ENCODE measurements at regions not wholly inside any gene's neighbourhood (a gene's known extent, or its start where the extent isn't known, plus 50 kb on each side); places are given as distances from the start of the nearest gene placed in this dataset.

DNA sequence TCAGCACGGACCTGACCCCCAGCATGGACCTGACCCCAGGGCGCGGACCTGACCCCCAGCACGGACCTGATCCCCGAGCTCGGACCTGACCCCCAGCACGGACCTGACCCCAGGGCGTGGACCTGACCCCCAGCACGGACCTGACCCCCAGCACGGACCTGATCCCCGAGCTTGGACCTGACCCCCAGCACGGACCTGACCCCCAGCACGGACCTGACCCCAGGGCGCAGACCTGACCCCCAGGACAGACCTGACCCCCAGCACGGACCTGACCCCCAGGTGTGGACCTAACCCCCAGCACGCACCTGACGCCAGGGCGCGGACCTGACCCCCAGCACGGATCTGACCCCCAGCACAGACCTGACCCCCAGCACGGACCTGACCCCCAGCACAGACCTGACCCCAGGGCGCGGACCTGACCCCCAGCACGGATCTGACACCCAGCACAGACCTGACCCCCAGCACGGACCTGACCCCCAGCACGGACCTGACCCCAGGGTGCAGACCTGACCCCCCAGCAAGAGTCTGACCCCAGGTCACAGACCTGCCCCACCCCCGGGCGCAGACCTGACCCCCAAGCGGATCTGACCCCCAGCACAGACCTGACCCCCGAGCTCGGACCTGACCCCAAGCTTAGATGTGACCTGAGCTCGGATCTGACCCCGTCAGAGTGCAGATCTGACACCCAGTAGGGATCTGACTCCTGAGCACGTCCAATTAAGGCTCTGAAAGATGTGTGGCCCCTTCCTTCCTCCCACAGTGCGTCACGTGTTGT, 98.7 kb downstream of the C16orf95 start:
- DNase-seq (ENCODE audit: low read depth, low spot score) = no peak

DNA sequence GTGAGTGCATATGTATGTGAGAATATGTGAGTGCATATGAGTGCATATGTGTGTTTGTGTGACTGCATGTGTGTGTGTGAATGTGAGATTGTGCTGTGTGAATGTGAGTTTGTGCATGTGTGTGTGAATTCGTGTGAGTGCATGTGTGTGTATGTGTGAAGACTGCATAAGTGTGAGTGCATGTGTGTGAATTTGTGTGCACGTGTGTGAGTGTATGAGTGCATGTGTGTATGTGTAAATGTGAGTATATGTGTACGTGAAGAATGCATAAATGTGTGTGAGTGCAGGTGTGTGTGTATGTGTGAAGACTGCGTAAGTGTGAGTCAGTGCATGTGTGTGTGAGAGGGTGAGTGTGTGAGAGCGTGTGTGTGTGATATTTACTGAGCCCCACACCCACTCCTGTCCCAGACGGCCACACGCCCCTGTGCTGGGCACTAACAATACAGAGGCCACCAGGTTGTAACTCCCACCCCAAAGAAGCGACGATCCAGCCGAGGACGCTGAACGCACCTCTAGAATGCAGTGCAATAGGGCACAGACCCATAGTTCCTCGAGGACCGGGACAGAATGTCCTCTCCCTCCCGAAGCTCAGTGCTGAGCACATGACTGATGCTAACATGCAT, 97.8 kb downstream of the C16orf95 start:
- DNase-seq (ENCODE audit: low read depth, low spot score) = no peak

DNA sequence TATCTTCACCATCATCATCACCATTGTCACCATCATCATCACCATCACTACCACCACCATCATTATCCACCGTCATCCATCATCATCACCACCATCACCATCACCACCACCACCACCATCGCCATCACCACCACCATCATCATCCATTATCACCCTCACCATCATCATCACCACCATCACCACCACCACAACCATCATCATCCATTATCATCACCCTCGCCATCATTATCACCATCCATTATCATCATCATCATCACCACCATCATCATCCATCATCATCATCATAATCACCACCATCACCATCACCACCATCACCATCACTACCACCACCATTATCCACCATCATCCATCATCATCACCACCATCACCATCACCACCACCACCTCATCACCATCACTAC, 95.6 kb downstream of the C16orf95 start:
- DNase-seq (ENCODE audit: low read depth, low spot score) = no peak

DNA sequence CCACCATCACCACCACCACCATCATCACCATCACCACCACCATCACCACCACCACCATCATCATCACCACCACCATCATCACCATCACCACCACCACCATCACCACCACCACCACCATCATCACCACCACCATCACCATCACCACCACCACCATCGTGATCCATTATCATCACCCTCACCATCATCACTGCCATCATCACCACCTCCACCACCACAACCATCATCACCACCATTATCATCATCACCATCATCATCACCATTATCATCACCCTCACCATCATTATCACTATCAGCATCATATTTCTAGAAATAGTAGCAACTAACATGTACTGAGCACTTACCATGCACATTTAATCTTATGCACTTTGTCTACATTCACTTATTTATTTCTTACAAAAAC, 94.9 kb downstream of the C16orf95 start:
- no peak for DNase-seq (ENCODE audit: low read depth, low spot score)

DNA sequence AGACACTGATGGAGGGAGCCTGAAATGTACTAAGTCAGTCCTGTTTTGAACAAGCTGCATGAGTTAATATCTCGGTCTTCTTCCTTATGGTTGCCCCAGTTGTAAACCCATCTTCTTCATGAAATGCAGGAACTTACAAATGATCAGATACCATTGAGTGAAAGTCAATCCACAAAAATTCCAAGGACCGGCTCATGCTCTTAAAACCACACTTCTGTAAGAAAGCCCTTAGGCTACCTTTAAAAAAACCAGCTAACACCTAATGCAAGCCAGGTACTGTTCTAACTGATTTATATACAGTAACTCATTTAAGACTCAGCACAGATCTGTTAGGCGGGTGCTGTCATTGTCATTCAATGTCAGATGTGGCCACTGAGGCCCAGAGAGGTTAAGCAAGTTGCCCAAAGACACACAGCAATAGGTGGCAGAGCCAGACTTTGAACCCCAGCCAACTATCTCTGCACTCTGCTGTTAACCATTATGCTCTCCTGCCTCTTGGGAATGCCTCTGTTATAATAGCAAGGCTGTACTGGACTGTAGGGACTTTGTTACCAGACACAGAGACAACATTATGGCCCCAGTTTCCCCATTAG, 93.4 kb downstream of the C16orf95 start:
- DNase-seq (ENCODE audit: low read depth, low spot score) = no peak

DNA sequence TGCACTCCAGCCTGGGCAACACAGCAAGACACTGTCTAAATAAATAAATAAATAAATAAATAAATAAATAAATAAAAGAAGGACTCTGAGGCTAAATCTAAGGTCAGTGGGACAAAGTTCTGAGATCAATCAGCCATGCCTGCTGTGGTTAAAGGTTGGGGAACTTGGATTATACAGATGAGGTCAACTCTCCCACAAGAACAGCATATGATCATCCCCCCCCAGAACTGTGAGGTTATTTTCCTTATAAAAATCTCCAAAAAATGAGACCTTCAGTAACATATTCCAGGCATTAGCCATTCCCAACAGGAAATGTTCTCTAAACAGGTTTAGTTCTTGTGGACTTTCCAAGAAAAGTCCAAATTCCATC, 90.3 kb downstream of the C16orf95 start:
- no peak for DNase-seq (ENCODE audit: low read depth, low spot score)

DNA sequence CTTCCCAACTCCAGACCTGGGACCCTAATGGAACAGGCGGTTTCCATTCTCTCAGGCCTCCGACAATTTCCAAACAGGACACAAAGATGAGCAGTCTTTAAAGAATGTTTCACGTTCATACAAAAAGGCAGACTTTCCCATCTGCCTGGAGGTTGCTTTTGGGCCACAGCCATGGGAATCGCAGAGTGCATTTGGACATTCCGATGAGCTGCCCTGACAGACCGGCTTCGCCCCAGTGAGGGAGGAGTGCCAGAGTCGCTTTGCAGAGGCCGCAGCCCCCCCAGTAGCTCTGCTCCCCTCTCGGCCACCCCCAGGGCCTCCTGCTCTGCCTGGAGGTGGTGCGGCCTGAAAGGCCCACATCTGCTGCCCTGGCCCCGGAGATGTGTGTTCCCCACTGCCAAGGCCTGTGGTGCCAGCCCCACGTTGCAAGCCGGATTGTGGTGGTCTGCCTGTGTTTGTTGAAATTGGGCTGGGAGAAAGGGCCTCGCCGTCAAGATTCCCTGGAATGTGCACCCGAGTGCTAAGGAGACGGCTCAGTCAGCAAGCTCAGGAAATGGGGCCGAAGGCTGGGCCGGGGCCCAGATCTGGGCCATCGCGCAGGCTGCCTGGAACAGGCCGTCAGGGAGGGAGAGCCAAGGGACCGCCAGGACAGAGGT, 89.8 kb downstream of the C16orf95 start:
- peak; percentile 76 for DNase-seq (ENCODE audit: low read depth, low spot score)

DNA sequence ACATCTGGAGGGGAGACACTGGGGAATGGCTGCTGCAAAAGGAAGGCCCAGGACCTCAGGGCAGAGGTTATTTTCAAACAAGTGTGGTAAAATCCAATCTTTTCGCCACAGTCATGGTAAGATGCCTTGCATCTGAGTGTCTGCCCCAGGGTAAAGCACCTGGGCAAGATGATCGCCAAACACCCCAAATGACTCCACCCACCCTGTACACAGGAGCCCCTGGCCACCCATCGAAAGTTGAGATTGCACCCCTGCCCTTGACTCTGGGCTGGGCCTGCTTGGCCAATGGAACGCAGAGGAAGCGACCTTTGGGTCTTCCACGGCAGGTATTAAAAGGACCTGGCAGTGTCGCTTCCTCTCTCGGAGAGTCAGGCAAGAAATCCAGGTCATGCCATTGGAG, 88.8 kb downstream of the C16orf95 start:
- no peak for DNase-seq (ENCODE audit: low read depth, low spot score)

DNA sequence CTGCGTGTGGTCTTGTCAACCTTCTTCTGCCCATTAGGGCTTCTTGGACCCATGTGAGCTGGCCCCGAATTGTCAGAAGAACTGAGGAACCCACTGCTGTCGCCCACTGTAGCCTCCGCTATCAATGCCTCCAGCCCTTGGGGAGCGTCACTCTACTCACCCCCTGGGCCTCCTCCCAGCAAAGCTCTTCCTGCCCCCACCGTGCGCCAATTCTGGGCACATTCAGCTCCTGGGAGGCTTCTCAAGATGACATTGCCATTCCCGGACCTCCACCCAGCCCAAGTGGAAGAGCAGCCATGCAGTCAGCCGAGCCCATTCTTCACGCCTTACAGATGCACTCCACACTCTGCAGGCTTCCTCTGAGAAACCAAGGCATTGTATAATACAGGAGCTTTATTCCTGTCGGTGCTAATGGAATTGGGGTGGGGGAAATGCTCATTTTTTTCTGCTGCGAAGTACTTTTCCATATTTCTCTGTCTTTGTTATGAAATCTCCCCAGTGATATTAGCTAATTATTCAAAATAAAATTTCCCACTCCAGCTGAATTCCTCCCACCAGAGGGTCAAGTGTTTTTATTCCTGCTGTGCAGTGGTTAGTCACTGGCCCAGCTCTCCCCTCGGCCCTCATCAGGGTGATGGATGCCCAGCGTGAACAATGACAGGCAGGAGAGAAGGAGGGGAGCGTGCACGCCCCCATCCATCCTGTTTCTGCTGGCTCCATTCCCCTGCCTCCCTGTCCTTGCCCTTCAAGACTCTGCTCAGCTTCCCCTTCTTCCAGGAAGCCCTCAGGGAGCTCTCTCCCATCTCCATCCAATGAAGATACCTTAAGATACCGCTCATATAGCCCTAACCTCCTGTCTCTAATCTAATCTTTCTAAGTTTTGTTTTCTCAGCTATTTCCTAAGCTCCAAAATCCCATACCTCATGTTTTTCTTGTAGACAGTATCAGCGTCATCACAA, 87.7 kb downstream of the C16orf95 start:
- DNase-seq (ENCODE audit: low read depth, low spot score) = no peak

DNA sequence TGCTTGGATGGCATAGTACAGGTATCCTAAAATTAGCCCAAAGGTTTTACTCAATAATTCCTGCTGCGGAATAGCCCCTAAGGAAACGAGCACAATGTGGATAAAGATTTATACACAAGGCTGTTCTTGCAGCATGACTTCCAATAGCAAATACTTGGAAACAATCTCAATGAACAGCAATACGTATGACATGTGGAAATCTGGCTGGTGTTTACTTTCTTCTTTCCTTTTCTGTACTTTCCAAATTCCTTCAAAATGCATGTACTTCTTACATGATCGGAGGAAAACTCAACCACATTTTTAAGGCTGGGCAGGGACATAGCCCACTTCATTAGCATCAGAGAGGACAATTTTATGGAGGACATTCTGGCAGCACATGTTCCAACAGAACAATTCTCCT, 86.6 kb downstream of the C16orf95 start:
- DNase-seq (ENCODE audit: low read depth, low spot score) = no peak

DNA sequence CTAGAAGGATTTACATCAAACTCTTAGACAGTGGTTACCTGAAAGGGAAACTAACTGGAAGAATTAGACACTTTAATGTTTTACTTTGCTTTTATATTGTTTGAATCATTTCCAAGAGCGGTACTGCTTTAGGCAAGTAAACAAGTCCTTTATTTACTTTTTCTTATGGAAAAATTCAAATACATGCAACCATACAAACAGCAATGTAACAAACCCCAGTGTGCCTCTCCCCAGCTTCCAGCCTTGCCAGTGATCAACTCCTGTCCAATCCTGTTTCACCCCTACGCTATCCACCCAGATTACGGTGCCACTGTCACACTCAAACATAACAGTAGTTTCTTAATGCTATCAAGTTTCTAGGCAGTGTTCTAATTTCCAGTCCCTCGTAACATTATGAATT, 85.9 kb downstream of the C16orf95 start:
- no peak for DNase-seq (ENCODE audit: low read depth, low spot score)

DNA sequence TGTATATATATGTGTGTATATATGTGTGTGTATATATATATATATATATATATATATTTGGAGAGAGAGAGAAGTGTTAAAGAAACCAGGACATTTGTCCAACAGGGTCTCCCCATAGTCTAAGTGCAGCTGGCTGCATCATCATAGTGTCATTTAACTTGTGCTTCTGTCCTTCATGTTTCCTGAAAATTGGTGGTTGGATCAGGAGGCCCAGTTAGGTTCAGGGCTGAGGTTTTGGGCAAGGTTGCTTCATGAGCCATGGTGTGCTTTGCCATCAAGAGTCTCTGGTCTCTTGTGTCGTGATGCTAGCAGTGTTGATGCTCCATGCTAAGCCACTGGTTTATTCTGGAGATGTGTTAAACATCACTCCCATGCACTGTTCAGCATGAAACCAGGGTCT, 85.3 kb downstream of the C16orf95 start:
- no peak for DNase-seq (ENCODE audit: low read depth, low spot score)

DNA sequence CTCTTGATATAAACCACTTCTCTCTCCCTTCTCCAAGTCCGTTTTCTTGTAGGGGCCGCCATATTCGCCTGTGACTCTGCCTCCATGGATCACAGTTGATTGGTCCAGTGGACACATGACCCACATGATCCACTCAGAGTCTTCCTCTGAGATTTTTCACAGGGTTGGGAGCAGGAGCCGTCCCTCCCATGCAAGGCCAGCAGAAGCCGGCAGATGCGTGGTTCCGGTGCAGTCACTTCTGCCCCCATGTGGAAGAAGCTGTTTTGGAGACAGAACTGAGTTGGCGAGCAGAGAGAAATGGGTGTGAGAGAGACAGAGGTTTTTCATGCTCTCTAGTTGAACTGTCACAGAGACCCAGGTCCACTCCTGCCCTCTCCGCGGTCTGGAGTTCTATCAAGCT, 83.3 kb downstream of the C16orf95 start:
- peak; percentile 57 for DNase-seq (ENCODE audit: low read depth, low spot score)

DNA sequence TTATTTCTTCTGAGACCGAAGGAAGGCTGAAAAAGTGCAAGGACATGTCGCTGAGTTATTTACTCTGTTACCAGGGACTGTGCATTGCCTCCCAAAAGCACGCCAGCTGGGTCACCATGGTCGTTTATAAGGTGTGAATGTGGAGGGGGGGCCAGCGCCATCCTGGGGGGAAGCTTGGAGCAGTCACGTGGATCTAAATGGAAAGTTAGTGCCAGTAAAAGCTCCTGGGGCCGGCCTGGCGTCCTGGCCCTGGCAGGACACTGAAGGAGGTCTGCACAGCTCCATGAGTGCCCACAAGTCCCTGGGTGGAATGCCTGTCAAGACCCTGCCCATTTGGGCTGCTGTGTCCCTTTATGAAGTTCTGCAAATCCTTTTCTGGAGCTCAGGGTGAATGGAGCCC, 82.6 kb downstream of the C16orf95 start:
- no peak for DNase-seq (ENCODE audit: low read depth, low spot score)

DNA sequence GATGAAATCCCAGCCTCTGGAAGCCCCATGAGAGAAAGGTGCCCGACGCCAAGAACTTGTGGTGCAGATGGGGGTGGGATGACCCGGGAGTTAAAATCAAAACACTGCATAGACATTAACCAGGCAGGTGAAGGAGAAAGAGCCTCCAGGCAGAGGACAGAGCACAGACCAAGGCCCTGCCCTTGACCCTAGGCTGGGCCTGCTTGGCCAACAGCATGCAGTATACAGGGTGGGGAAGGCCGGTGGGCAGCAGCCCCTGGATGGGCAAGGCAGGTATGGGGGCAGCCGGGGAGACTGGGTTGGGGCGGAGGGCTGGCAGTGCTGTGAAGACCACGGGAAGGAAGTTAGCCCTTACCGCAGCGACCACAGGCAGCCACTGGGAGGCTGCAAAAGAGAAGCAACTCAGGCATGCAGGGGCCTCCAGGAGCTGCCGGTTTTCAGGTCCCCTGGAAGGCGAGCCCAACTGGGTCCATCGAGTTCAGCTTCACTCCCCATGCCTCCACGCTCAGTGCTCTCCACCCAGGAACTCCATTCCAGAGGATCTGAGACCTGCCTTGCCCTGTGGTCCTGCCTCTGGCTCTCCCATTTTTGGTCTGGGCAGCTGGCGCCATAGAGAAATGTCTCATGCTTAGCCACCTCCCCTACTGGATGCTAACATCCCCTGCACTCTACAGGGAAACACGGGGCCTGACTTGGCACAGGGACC, 81.2 kb downstream of the C16orf95 start:
- peak; percentile 23 for DNase-seq (ENCODE audit: low read depth, low spot score)

DNA sequence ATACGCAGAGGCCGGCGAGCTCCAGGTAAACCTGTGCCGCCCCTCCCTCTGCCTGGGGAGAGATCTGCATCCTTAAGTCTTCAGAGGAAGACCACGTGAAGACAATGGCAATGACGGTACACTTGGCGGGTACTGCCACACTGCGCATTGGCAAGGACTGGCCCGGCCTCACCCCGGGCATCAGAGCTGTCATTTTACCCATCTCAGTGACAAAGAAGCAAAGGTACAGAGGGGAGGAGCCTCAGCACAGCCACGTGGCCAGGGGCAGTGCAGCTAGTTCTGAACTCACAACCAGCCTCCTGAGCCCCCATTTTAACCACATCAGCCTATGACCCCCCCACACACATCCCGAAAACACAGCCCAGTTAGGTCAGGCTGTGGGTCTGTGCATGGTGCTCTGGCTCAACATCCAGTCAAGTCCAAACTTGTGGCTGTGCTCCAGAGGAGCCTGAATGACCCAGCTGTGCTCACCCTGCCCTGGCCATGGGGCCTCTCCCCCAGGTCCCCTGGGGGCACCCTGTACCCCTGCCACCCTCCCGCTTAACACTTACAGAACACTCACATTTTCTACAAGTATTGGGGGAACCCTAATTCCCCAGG, 80.6 kb downstream of the C16orf95 start:
- DNase-seq (ENCODE audit: low read depth, low spot score) = no peak

DNA sequence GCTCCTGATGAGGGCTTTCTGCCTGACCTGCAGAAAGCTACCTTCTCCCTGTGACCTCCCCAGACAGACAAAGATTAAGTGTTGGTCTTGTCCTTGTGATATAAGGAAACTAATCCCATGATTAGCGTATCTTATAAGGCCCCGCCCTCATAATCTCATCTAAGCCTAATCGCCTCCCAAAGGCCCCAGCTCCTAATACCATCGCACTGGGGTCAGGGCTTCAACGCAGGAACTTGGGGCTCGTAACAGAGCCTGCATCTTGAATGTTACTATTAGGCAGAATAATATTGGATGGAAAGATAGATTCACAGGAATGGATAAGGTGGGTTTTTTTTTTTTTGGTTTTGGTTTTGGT, 78.9 kb downstream of the C16orf95 start:
- DNase-seq (ENCODE audit: low read depth, low spot score) = no peak

DNA sequence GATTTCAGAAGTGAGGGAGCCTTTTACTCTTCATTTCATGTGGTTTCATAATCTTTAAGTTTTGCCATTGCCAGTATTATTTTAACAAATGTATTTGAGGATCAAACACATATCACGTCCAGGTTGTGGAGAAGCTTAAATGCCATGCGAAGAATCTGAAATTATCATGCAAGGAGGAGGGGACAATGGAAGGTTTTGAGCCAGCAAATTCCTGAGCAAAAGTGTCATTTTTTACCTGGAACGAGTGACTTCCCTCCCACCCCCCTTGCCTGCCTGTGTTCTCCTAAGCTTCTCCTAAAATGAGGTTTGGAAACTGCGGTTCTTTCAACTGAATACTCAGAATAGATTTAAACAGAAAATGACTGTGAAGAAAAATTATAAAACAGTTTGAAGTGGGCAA, 77.6 kb downstream of the C16orf95 start:
- DNase-seq (ENCODE audit: low read depth, low spot score) = no peak

DNA sequence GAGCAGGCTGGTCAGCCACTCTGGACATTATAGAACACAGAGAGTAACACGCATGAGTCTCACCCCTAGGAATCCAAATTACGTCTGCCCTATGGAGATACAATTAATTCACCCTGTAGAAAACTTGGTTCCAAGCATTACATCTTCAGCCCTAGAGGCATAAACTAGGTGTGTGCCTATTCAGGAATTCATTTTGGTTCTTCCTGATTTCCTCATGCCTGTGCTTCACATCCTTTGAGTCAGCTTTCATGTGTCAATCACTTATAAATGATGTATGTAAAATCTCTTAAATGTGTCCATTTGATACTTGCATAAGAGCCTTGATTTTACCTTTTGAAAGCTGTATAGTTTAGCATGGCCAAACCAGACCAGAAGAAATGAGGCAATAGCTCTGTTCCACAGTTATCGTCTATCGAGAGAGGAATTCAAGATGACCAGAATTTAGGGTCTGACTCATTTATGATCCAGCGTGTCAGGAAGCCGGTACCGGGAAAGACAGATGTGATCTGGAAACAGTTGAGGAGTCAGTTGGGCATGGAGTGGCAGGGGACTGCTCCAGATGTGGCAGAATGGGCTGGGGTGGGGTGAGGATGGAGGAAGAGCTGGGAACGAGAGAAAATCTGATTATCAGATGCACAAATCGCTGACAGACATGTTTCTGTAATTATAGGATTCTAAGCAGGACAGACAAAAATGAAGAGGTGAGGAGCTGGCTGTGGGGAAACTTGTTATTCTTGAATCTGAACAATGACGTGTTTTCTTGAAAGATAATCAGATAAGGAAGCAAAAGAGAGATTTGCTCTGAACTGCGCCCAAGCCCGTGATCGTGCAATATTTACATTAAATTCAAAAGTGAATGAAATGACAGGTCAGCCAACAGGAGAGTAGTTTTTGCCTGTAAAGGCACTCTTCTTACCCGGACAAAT, 76.7 kb downstream of the C16orf95 start:
- DNase-seq (ENCODE audit: low read depth, low spot score) = no peak

All from astrocyte of the hippocampus (primary cell).